ENCODE measurements at regions not wholly inside any gene's neighbourhood (a gene's known extent, or its start where the extent isn't known, plus 50 kb on each side); places are given as distances from the start of the nearest gene placed in this dataset.

DNA sequence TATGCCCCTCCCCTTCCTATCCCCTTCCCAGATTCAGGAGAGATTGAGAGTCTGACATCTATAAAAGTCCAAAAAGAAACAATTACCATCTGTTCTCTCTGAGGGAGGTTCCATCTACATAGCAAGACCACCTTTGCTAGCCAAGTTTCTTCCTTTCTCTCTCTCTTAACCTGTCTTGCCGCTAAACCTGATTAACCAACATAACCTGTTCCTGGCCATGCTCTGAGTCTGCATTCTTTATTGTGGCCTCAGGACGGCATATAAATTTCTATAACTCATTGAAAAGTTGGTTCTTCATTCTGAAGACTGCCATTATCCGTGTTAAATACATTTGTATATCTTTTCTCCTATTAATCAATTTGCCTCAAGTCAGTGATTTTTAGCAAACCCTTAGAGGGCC is 594.0 kb downstream of the KCNH5 start:
- no peaks in the 10 kb centered on the region for H3F3A ChIP-seq (ENCODE audit: low read depth)
- H3K36me3 ChIP-seq = no peaks in the 10 kb centered on the region
- H4K20me1 ChIP-seq (ENCODE audit: low read depth) = no peaks in the 10 kb centered on the region
- Mint-ChIP-seq H3K27me3 (ENCODE audit: insufficient read depth, low read depth) (no peaks in the 10 kb centered on the region), H3K4me1 (no peaks in the 10 kb centered on the region), H3K36me3 (no peaks in the 10 kb centered on the region), H3K27ac (no peak overlapping the region), H3K4me3 (no peak overlapping the region), H3K9me3 (no peaks in the 10 kb centered on the region)
- H3K79me2 ChIP-seq (ENCODE audit: low read depth) = no peaks in the 10 kb centered on the region
- no peaks in the 10 kb centered on the region for H3K9me3 ChIP-seq (ENCODE audit: low read depth)
- H3K27ac ChIP-seq = no peak overlapping the region
- H2AFZ ChIP-seq (replicated peaks) = no peak overlapping the region
- H3K4me2 ChIP-seq = no peak overlapping the region
- H3K4me3 ChIP-seq = no peak overlapping the region
- no peak overlapping the region for H3K9ac ChIP-seq
- DNase-seq (ENCODE audit: low spot score) = no peak
- no peaks in the 10 kb centered on the region for H3K27me3 ChIP-seq
- no peaks in the 10 kb centered on the region for H3K4me1 ChIP-seq
- TF ChIP-seq, protein P1, sequence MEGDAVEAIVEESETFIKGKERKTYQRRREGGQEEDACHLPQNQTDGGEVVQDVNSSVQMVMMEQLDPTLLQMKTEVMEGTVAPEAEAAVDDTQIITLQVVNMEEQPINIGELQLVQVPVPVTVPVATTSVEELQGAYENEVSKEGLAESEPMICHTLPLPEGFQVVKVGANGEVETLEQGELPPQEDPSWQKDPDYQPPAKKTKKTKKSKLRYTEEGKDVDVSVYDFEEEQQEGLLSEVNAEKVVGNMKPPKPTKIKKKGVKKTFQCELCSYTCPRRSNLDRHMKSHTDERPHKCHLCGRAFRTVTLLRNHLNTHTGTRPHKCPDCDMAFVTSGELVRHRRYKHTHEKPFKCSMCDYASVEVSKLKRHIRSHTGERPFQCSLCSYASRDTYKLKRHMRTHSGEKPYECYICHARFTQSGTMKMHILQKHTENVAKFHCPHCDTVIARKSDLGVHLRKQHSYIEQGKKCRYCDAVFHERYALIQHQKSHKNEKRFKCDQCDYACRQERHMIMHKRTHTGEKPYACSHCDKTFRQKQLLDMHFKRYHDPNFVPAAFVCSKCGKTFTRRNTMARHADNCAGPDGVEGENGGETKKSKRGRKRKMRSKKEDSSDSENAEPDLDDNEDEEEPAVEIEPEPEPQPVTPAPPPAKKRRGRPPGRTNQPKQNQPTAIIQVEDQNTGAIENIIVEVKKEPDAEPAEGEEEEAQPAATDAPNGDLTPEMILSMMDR (IDR thresholded peaks at IDR 0.05) = no peak
- TF ChIP-seq EZH2phosphoT487 (IDR thresholded peaks at IDR 0.05) (no peak), EZH2 (IDR thresholded peaks at IDR 0.05) (no peak)

DNA sequence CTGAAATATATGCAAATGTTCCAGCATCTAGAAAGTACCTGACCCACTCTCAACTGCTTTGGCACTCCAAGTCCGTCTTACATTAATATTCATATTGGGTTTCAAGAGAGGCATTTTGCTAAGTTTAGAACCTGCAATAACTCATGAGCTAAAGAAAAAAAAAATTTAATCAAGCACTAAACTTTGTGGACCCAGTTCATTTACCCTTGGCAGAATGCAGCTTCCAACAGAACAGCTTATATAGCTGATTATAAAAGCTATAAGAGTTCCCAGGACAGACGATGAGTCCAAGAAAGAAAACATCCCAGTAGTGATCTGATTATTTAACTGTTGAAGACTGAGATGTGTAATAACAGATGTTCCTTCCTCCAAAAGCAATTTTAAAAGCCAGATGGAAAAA is 592.0 kb downstream of the KCNH5 start:
- Mint-ChIP-seq H3K9me3 (no peaks in the 10 kb centered on the region), H3K27me3 (ENCODE audit: insufficient read depth, low read depth) (no peaks in the 10 kb centered on the region), H3K4me1 (no peaks in the 10 kb centered on the region), H3K27ac (no peak overlapping the region), H3K36me3 (no peaks in the 10 kb centered on the region), H3K4me3 (no peak overlapping the region)
- Histone ChIP-seq H3K4me3 (no peak overlapping the region), H3K4me1 (no peaks in the 10 kb centered on the region), H3F3A (ENCODE audit: low read depth) (no peaks in the 10 kb centered on the region), H3K9ac (no peak overlapping the region), H3K27ac (no peak overlapping the region), H3K27me3 (no peaks in the 10 kb centered on the region), H3K79me2 (ENCODE audit: low read depth) (no peaks in the 10 kb centered on the region), H3K4me2 (no peak overlapping the region), H2AFZ (replicated peaks) (no peak overlapping the region), H4K20me1 (ENCODE audit: low read depth) (no peaks in the 10 kb centered on the region), H3K36me3 (no peaks in the 10 kb centered on the region), H3K9me3 (ENCODE audit: low read depth) (no peaks in the 10 kb centered on the region)
- no peak for DNase-seq (ENCODE audit: low spot score)
- no peak for TF ChIP-seq EZH2 (IDR thresholded peaks at IDR 0.05)
- TF ChIP-seq EZH2phosphoT487 (IDR thresholded peaks at IDR 0.05) = no peak
- TF ChIP-seq, protein P1 (IDR thresholded peaks at IDR 0.05) = no peak

DNA sequence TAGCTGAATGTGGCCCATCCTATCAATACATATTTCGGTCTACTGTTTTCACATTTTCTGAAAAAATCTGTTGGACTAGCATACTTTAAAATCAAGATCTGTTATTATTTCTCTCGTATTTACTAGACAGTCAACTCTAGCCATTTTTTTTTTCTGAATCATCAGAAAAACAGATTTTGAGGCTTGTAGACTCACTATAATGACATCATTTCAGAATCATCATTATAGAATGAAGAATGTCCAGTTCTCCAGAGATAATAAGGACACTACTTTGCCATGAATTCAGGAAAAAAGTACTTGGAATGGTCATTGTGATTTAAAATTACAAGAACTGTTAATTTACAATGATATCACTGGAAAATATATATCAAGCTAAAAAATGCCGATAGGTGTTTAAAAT is 589.8 kb downstream of the KCNH5 start:
- H3K9me3 Mint-ChIP-seq = no peaks in the 10 kb centered on the region
- Histone ChIP-seq H3K4me1 (no peaks in the 10 kb centered on the region), H3K4me3 (no peak overlapping the region), H3K9ac (no peak overlapping the region), H2AFZ (replicated peaks) (no peak overlapping the region), H3K9me3 (ENCODE audit: low read depth) (no peaks in the 10 kb centered on the region), H3K27ac (no peak overlapping the region), H3K79me2 (ENCODE audit: low read depth) (no peaks in the 10 kb centered on the region), H4K20me1 (ENCODE audit: low read depth) (no peaks in the 10 kb centered on the region), H3F3A (ENCODE audit: low read depth) (no peaks in the 10 kb centered on the region), H3K4me2 (no peak overlapping the region), H3K36me3 (no peaks in the 10 kb centered on the region), H3K27me3 (no peaks in the 10 kb centered on the region)
- H3K27me3 Mint-ChIP-seq (ENCODE audit: insufficient read depth, low read depth) = no peaks in the 10 kb centered on the region
- H3K4me3 Mint-ChIP-seq = no peak overlapping the region
- no peaks in the 10 kb centered on the region for H3K36me3 Mint-ChIP-seq
- H3K4me1 Mint-ChIP-seq = no peaks in the 10 kb centered on the region
- no peak for TF ChIP-seq EZH2phosphoT487 (IDR thresholded peaks at IDR 0.05)
- TF ChIP-seq, protein P1 (IDR thresholded peaks at IDR 0.05) = no peak
- no peak for TF ChIP-seq EZH2 (IDR thresholded peaks at IDR 0.05)
- H3K27ac Mint-ChIP-seq = no peak overlapping the region
- DNase-seq (ENCODE audit: low spot score) = no peak

DNA sequence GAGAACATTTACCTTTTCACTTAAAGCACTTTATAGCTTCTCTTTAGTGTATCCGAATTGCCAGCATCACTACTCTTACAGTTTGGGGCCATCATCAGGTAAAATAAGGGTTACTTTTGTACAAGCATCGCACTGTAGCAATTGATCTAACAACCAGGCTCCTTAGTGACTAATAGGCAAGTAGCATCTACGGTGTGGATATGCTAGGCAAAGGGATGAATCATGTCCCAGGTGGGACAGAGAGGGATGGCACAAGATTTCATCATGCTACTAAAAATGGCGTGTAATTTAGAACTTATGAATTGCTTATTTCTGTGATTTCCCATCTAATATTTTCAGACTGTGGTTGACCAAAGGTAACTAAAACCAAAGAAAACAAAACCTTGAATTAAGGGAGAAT is 582.3 kb downstream of the KCNH5 start:
- Mint-ChIP-seq H3K27ac (no peak overlapping the region), H3K9me3 (no peaks in the 10 kb centered on the region), H3K4me1 (no peaks in the 10 kb centered on the region), H3K4me3 (no peak overlapping the region), H3K36me3 (no peaks in the 10 kb centered on the region), H3K27me3 (ENCODE audit: insufficient read depth, low read depth) (no peaks in the 10 kb centered on the region)
- Histone ChIP-seq H3K4me1 (no peaks in the 10 kb centered on the region), H4K20me1 (ENCODE audit: low read depth) (no peaks in the 10 kb centered on the region), H3K9me3 (ENCODE audit: low read depth) (no peaks in the 10 kb centered on the region), H2AFZ (replicated peaks) (no peak overlapping the region), H3K79me2 (ENCODE audit: low read depth) (no peaks in the 10 kb centered on the region), H3K4me3 (no peak overlapping the region), H3K36me3 (no peaks in the 10 kb centered on the region), H3K27ac (no peak overlapping the region), H3K9ac (no peak overlapping the region), H3K27me3 (no peaks in the 10 kb centered on the region), H3K4me2 (no peak overlapping the region), H3F3A (ENCODE audit: low read depth) (no peaks in the 10 kb centered on the region)
- TF ChIP-seq EZH2phosphoT487 (IDR thresholded peaks at IDR 0.05) = no peak
- no peak for DNase-seq (ENCODE audit: low spot score)

All from neural progenitor cell (in vitro differentiated cells).